ENCODE measurements at regions not wholly inside any gene's neighbourhood (a gene's known extent, or its start where the extent isn't known, plus 50 kb on each side); places are given as distances from the start of the nearest gene placed in this dataset.

DNA sequence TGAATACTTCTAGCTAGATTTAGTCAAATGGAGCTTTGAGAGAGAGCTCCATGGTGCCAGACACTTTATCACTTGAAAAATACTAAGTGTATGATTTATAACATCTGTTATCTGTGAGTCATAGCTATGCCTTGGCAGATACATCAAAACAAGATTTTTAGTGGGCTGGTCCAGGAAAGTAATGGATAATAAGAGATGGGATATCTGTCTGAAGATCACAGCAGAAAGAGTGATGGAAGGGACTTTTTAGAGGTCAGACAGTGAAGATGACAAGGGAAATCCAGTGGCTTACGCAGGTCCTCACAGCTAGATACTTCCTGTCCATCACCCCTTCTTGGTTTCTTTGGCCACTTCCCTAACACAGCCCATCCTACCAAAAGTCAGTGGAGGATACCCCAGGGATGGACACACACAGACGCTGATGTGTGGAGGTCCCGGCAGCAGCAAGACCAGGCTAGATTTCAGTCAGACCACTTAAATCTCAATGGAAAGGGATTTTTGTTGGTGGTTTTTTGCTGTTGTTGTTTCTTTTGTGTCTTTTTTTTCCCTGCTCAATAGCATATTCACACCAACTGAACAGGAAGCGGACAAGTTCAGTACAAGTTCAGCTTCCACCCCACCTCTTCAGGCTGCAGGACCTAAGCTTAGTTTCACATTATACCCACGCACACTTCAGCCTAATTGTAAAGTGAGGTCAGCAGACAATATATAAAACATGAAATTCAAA, 209.3 kb downstream of the ALDH8A1 start:
- DNase-seq (ENCODE audit: low read depth, low spot score), result no peak

DNA sequence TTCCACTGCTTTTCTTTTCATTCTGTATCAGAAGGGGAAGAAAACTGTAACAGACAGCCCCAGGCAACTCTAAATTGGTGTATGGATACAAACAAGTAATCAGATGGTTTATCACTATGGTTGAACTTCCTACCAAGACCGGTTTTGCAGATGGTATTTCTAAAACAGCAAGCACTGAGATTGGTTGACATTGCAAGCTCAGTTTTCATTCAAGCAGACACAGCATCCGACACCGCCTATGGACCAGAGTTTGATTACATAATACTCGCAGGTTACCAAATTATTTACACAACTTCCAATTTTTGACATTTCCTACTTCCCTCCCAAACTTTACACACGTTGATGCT, 209.9 kb downstream of the ALDH8A1 start:
- DNase-seq (ENCODE audit: low read depth, low spot score), result no peak

GRCh38 chr6:134739299-134740026, 210.4 kb downstream of the ALDH8A1 start:
- DNase-seq (ENCODE audit: low read depth, low spot score), result no peak

DNA sequence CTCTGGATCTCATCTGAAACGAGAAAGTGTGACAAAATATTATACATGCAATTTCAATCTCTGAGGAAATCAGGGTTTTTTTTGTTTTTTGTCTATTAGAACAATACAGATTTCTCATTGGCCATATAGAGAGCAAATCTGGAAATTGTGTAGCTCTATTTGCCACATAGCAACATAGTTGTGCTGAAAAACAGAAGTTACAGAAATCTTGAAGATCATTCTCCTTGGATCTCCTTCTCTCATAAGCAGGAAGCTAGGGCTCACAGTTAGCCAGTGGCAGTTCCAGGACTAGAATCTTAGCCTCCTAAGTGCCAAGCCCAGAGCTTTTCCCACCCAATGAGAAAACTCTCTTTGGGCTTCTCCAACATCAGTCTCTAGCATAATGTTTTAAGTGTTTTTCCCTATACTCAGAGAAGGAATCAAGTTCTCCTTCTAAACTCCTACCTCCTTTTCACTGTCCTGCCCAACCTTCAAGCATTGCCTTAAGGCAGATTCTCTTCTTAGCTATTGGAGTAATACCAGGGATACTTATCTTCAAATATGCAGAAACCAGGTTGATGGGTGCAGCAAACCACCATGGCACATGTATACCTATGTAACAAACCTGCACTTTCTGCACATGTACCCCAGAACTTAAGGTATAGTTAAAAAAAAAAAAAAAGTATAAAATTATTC, 211.6 kb downstream of the ALDH8A1 start:
- no peak for DNase-seq (ENCODE audit: low read depth, low spot score)

- no peak for DNase-seq (ENCODE audit: low read depth, low spot score)
These were observed 214.4 kb downstream of the ALDH8A1 start for GRCh38 chr6:134735461-134735860.

- peak; percentile 14 for DNase-seq (ENCODE audit: low read depth, low spot score)
These were observed 215.5 kb downstream of the ALDH8A1 start for GRCh38 chr6:134734312-134734869.

DNA sequence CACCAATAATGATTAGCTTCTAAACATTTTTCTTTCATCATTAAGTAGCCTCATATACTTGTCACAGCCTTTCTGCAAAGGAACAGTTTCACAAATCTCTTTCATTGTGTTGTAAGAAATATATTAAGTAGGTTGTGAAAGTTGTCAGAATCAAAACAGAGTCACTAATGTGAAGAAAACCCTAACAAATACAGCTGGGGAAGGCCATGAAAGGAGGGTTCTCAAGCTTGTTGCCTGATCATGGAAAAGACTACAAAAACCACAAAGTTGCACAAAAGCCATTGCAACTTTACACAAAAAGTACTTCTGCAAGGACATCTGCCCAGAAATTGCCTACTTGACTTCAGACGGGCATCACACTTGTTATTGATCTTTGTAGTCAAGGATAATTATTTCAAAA, 216.1 kb downstream of the ALDH8A1 start:
- DNase-seq (ENCODE audit: low read depth, low spot score), result no peak

- no peak for DNase-seq (ENCODE audit: low read depth, low spot score)
These were observed 217.1 kb downstream of the ALDH8A1 start for GRCh38 chr6:134732763-134733162.

DNA sequence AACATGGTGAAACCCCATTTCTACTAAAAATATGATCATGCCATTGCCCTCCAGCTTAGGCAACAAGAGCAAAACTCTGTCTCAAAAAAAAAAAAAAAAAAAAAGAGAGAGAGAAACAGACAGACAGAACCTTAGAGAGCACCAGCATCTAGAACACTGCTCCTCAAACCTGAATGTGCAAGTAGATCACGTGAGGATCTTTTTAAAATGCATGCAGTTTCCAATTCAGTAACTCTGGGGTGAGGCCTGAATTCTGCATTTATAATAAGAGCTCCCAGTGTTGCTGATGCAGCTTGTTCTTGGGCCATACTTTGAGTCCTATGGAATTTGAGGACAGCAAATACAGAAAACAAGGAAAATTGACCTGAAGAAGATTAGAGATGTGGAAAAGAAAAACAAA, 218.3 kb downstream of the ALDH8A1 start:
- no peak for DNase-seq (ENCODE audit: low read depth, low spot score)

GRCh38 chr6:134730013-134730412, 219.9 kb downstream of the ALDH8A1 start:
- DNase-seq (ENCODE audit: low read depth, low spot score), result peak; percentile 79

DNA sequence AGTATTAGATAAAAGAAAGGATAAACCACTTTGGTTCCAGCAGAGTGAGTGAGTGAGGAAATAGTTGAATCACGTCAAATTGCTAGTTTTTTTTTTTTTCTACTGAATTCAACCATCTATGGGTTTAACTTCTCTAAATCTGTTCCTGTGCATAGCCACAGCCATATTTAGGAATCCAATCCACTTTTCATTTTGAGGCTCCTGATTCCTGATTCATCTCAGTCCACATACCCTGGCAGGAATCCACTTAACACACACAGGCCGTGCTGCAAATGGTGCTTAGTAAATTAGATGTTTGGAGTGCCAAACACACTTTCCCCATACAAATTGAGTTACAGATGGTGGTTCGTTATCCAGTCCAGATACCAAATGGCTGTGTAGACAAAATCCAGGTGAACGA, 220.3 kb downstream of the ALDH8A1 start:
- no peak for DNase-seq (ENCODE audit: low read depth, low spot score)

DNA sequence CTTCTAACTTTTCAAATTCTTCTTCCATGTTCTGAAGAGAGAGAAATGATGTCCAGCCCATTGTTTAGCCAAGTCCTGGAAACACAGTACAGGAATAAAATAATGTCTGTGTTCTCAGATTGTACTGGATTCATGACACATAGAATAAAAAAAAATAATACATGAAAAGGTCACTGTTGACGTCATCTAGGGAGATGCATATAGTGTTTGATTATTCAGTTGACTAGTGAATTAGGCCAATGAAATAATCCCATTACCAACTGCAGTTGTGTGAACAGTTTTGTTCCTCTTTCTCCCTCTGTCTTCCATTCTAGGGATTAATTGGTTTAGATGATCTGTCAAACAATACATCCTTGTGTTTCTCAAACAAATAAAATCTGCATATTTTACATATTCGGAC, 222.8 kb downstream of the ALDH8A1 start:
- DNase-seq (ENCODE audit: low read depth, low spot score), result no peak

DNA sequence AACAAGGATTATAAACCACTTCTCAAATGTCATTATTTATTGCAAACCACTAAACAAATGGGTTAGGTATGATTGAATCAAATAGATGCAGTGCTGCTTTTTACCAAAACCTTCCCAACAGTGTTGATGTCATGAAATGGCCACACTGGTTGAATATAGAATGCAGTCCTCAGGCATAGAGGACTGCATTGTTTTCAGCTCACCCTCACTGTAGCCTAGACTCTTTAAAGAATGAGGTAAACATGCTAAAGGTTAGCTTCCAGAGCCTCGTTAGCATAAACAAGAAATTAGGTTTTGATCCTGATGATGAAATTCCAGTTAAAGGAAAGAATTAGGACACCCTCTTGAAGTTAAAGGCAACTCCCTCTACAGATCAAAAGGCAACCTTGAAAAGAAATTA, 224.3 kb downstream of the ALDH8A1 start:
- DNase-seq (ENCODE audit: low read depth, low spot score), result no peak

DNA sequence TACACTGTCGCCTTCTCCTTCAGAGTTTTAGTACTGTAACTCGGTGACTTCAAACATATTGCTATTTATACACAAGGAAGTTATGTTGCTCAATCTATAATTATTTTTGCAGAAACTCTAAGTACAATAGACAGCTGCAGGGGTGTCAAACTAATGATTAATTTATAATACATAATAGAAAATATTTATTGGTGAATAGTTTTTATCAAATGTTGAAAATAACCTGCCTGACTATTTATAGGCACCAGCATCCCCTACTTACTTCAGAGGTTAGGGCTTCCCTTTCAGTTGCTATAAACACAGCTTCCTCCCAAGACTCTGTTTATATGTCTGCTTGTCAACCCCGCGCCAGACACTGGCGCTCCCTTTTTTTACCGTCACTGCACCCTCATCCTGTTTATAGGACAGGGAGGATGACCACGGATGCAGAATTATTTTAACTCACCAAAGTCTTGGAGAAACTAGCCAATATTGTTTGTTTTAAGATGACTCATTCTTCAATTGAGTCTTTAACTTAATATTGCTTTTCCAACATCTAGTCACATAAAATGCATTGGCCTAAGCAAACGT, 225.0 kb downstream of the ALDH8A1 start:
- DNase-seq (ENCODE audit: low read depth, low spot score), result no peak

DNA sequence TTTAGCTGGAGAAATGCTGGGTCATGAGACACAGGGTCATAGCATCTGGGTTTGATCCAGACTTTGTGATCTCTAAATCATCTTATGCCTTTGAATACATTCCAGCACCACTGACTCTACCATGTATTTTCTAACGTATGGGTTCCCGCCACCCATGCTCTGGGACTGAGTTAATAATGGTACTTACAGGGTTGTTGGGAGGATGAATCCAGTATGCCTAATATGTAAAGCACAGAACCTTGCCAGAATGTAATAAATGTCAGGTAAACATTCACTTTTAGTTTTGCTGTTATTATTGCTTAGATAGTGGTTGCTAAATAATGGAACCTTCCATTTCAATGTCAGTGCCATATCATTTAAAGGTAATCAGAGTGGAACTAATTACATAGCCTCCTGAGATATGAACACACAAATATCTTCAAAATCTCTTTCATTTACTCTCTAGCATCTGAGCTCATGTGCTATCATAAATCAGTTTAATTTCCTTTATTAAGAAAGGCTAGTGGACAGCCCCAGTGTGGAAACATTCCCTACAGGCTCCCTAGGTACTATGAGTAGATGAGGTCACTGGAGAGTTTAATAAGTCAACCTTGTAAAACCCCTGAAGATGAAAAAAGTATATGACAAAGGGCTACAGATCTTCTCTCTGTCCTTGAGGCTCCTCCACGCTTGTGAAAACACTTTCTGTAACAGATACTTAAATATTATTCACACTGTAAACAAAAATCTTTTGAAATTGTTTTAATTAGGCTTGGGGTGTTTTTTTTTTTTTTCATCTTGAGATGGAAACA, 226.6 kb downstream of the ALDH8A1 start:
- DNase-seq (ENCODE audit: low read depth, low spot score), result no peak

DNA sequence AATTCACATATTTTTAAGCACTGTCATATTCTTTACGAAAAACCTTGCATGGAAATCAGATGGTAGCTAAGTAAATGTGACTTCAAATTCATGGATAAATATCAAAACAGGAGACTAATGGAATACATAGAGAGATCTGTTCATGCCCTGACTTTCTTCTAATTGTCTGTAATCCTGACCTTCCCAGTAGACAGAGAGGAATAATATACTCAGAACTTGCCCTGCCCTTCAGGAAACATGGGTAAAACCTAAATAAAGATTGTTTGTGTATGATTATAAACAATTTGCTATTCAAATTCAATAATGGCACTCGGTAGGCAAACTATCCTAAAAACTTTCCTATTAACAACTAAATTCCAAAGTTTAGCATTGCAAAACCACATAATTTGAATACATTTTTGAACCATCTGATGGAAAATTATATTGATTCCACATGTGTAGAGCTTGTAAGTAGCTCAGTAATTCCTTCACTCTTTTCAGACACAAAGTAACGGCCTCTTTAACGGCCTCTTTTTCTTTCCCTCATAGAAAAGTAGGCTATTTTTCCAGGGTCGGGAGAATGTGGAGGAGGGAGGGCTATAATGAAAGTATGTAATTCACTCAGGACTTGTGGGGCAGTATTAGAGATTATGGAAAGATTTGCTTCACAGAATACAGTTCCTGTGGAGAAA, 227.6 kb downstream of the ALDH8A1 start:
- DNase-seq (ENCODE audit: low read depth, low spot score), result no peak

- no peak for DNase-seq (ENCODE audit: low read depth, low spot score)
These were observed 228.9 kb downstream of the ALDH8A1 start for GRCh38 chr6:134721060-134721405.

- DNase-seq (ENCODE audit: low read depth, low spot score), result no peak
These were observed 229.4 kb downstream of the ALDH8A1 start for GRCh38 chr6:134720353-134721059.

- DNase-seq (ENCODE audit: low read depth, low spot score), result no peak
These were observed 230.0 kb downstream of the ALDH8A1 start for GRCh38 chr6:134719911-134720310.

DNA sequence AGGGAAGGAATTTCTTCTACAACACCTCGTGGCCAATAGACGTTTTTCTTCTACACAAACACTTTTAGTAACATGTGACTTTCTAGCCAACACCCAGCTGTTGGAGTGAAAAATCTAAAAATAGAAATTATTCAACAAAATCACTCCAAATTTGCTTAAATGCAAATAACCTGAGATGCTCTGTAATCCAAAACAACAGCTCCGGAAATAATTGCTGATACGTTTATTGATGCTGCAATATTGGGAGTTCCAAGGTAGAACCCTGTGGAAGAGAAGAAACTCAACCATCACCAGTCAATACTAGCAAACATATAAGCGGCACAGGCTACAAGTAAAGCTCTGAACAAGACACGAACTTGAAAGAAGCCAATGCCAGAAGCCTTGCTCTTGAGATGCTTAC, 230.6 kb downstream of the ALDH8A1 start:
- DNase-seq (ENCODE audit: low read depth, low spot score), result no peak
